Body of pancreas (tissue), 4 donors: ENCODE measurements at regions not wholly inside any gene's neighbourhood (a gene's known extent, or its start where the extent isn't known, plus 50 kb on each side); places are given as distances from the start of the nearest gene placed in this dataset.

Source experiments
- CTCF ChIP-seq, 7 experiments: fragments of 450-650 bp in 4 of 7; fragments of 200-600 bp in 3 of 7; sonication (generic) in 3 of 7; IDR thresholded peaks; one replicate each; pipeline ENCODE4 v1.5.1; 2016 to 2019; ENCODE audit warnings: antibody characterized with exemption in 7 of 7
- POLR2A ChIP-seq, 3 donors: fragments of 450-650 bp; IDR thresholded peaks; one replicate each; pipeline ENCODE4 v1.6.1; 2016; ENCODE audit warnings: antibody characterized with exemption in 3 of 3, mild to moderate bottlenecking in 2 of 3

DNA sequence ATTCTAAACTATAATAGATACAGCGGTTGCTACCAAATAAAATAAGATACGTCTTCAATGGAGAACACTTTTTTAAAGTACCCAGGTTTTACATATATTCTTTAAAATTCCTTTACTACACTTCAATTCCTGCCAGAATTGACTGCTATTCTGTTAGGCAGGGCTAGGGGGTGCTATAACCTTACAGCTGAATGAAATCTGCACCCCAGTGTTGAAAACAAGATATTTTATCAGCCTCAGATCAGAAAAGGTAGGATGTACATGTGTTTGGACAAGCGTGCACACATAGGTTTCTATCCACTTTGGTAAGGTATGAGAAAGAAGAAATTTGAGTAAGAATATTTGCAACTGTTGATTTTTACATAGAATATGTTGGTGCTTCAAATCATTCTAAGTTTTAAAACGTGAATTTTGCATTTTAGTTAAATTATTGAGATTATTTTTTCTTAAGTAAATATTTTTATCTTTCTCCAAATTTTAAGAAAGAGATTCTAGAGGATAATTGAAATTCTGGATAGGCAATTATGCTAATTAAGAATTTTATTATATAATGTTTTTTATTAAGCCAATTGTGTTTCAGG lies 490.8 kb upstream of the ADGRL4 start:
- TF ChIP-seq CTCF (IDR thresholded peaks at IDR 0.05) (peak; percentile 49 to 77 (median 75)), POLR2A (IDR thresholded peaks at IDR 0.05) (no peak)
